Keratinocyte (primary cell): ENCODE measurements at regions not wholly inside any gene's neighbourhood (a gene's known extent, or its start where the extent isn't known, plus 50 kb on each side); places are given as distances from the start of the nearest gene placed in this dataset.

Experiments used
- DNase-seq: peaks from one replicate; pipeline ENCODE4 v3.0.0-alpha.2; 2011; ENCODE audit warnings: low read depth, missing footprints, low spot score
- FAIRE-seq: peaks from 2 replicates; lab custom pipeline; 2011; peaks lifted over from hg19 to GRCh38; lab: Jason Lieb, UNC
- H2AFZ ChIP-seq: 2 replicates; pipeline ENCODE4 v1.6.0; 2012; ENCODE audit warnings: low read length, control low read depth, inconsistent platforms; ENCODE audit not compliant: control insufficient read depth
- H3K27ac ChIP-seq: 2 replicates; pipeline ENCODE4 v1.5.1; 2011; ENCODE audit warnings: low read length; ENCODE audit not compliant: control insufficient read depth, insufficient read depth
- H3K27me3 ChIP-seq: 3 replicates; pipeline ENCODE4 v1.6.0; 2011; ENCODE audit warnings: low read length; ENCODE audit not compliant: control insufficient read depth, insufficient read depth; ENCODE audit errors: extremely low read depth
- H3K36me3 ChIP-seq, 2 experiments: 2 replicates in 1 of 2; 3 replicates in 1 of 2; pipeline ENCODE4 v1.5.1; 2011; ENCODE audit warnings: low read length in 2 of 2, mild to moderate bottlenecking in 1 of 2; ENCODE audit not compliant: control insufficient read depth in 2 of 2, insufficient read depth in 2 of 2; ENCODE audit errors: extremely low read depth in 1 of 2
- H3K4me1 ChIP-seq: 3 replicates; pipeline ENCODE4 v1.5.1; 2011; ENCODE audit warnings: low read length; ENCODE audit not compliant: control insufficient read depth, insufficient read depth; ENCODE audit errors: extremely low read depth
- H3K4me2 ChIP-seq: 3 replicates; pipeline ENCODE4 v1.6.0; 2011; ENCODE audit warnings: low read depth, low read length; ENCODE audit not compliant: control insufficient read depth, insufficient read depth; ENCODE audit errors: extremely low read depth
- H3K4me3 ChIP-seq, 3 experiments: fragments of 200-600 bp in 1 of 3; sonication (generic) in 1 of 3; 2 replicates in 2 of 3; 3 replicates in 1 of 3; pipeline ENCODE4 v1.5.1; 2011 to 2016; ENCODE audit warnings: low read length in 3 of 3, mild to moderate bottlenecking in 3 of 3, control low read depth in 2 of 3, inconsistent platforms in 1 of 3, low read depth in 1 of 3, mixed read lengths in 1 of 3, mixed run types in 1 of 3, moderate library complexity in 1 of 3; ENCODE audit not compliant: control insufficient read depth in 2 of 3, insufficient read depth in 2 of 3; ENCODE audit errors: extremely low read depth in 1 of 3
- H3K79me2 ChIP-seq: 2 replicates; pipeline ENCODE4 v1.6.0; 2012; ENCODE audit warnings: low read length; ENCODE audit not compliant: control insufficient read depth, insufficient read depth
- H3K9ac ChIP-seq: 3 replicates; pipeline ENCODE4 v1.6.0; 2011; ENCODE audit warnings: low read length; ENCODE audit not compliant: control insufficient read depth, insufficient read depth; ENCODE audit errors: extremely low read depth
- H3K9me1 ChIP-seq: 3 replicates; pipeline ENCODE4 v1.6.0; 2011; ENCODE audit warnings: low read length; ENCODE audit not compliant: control insufficient read depth, insufficient read depth; ENCODE audit errors: extremely low read depth
- H3K9me3 ChIP-seq: 2 replicates; pipeline ENCODE4 v1.5.1; 2012; ENCODE audit warnings: low read depth, low read length; ENCODE audit not compliant: control insufficient read depth
- H4K20me1 ChIP-seq: 3 replicates; pipeline ENCODE4 v1.6.0; 2011; ENCODE audit warnings: low read length; ENCODE audit not compliant: control insufficient read depth, insufficient read depth; ENCODE audit errors: extremely low read depth
- CTCF ChIP-seq, 3 experiments: IDR thresholded peaks in 1 of 3; conservative IDR thresholded peaks in 1 of 3; optimal IDR thresholded peaks in 1 of 3; 2 replicates in 2 of 3; 3 replicates in 1 of 3; pipeline versions ENCODE3 to v1.5.1; 2011; ENCODE audit warnings: low read length in 3 of 3, mild to moderate bottlenecking in 3 of 3, moderate library complexity in 2 of 3, control low read depth in 1 of 3, inconsistent platforms in 1 of 3; ENCODE audit not compliant: insufficient read depth in 2 of 3; ENCODE audit errors: extremely low read depth in 1 of 3
- EZH2 ChIP-seq: IDR thresholded peaks from one replicate; pipeline ENCODE4 v1.6.1; 2012; ENCODE audit warnings: inconsistent platforms, mild to moderate bottlenecking, low read length, moderate library complexity
- dilution Hi-C: fragments of 300-500 bp; cut with MboI; formaldehyde crosslinking; loops from one replicate; pipeline ENCODE4 v1.7.0; 2020; ENCODE audit warnings: low sequenced_read_pairs; ENCODE audit not compliant: extremely low pct_ligation_motif_present

- no peak for FAIRE-seq
These were observed 261.3 kb upstream of the KLHL29 start for GRCh38 chr2:23123686-23124085.

GRCh38 chr2:23124214-23124750 lies 260.7 kb upstream of the KLHL29 start:
- H3K36me3 ChIP-seq, result no peaks in the 10 kb centered on the region
- H4K20me1 ChIP-seq, result no peaks in the 10 kb centered on the region
- no peak overlapping the region for H3K4me3 ChIP-seq
- no peak overlapping the region for H3K27ac ChIP-seq
- no peaks in the 10 kb centered on the region for H3K9me1 ChIP-seq
- H3K4me1 ChIP-seq, result no peaks in the 10 kb centered on the region
- FAIRE-seq (no peak), DNase-seq (no peak)
- no peaks in the 10 kb centered on the region for H3K79me2 ChIP-seq
- no peak overlapping the region for H3K9ac ChIP-seq
- H3K27me3 ChIP-seq, result no peaks in the 10 kb centered on the region
- no peak overlapping the region for H2AFZ ChIP-seq
- TF ChIP-seq CTCF (optimal IDR thresholded peaks at IDR 0.05 in 1 of 3, IDR thresholded peaks at IDR 0.05 in 1 of 3, conservative IDR thresholded peaks at IDR 0.05 in 1 of 3; ENCODE audit: extremely low read depth in 1 of 3, insufficient read depth in 2 of 3, low read length in 3 of 3) (no peak), EZH2 (no peak)
- dilution Hi-C loops, result no loop called here
- no peak overlapping the region for H3K4me2 ChIP-seq
- H3K9me3 ChIP-seq, result no peaks in the 10 kb centered on the region

More at GRCh38 chr2:23123686-23124085, 261.3 kb upstream of the KLHL29 start:
- dilution Hi-C loops, result no loop called here
- no peaks in the 10 kb centered on the region for H4K20me1 ChIP-seq
- TF ChIP-seq CTCF (optimal IDR thresholded peaks at IDR 0.05 in 1 of 3, IDR thresholded peaks at IDR 0.05 in 1 of 3, conservative IDR thresholded peaks at IDR 0.05 in 1 of 3; ENCODE audit: extremely low read depth in 1 of 3, insufficient read depth in 2 of 3, low read length in 3 of 3) (no peak), EZH2 (no peak)
- no peaks in the 10 kb centered on the region for H3K79me2 ChIP-seq
- H3K4me2 ChIP-seq, result no peak overlapping the region
- no peak for DNase-seq
- no peak overlapping the region for H3K27ac ChIP-seq
- no peak overlapping the region for H2AFZ ChIP-seq
- no peaks in the 10 kb centered on the region for H3K36me3 ChIP-seq
- no peaks in the 10 kb centered on the region for H3K9me3 ChIP-seq
- no peaks in the 10 kb centered on the region for H3K9me1 ChIP-seq
- H3K4me1 ChIP-seq, result no peaks in the 10 kb centered on the region
- H3K9ac ChIP-seq, result no peak overlapping the region
- H3K27me3 ChIP-seq, result no peaks in the 10 kb centered on the region
- H3K4me3 ChIP-seq, result no peak overlapping the region
